Lower leg skin (tissue), 3 donors: ENCODE measurements at regions not wholly inside any gene's neighbourhood (a gene's known extent, or its start where the extent isn't known, plus 50 kb on each side); places are given as distances from the start of the nearest gene placed in this dataset.

Source experiments
- CTCF ChIP-seq, 3 donors: fragments of 450-650 bp; IDR thresholded peaks; one replicate each; pipeline ENCODE4 v1.5.1; 2016; ENCODE audit warnings: antibody characterized with exemption in 3 of 3, mild to moderate bottlenecking in 3 of 3, moderate library complexity in 2 of 3
- POLR2A ChIP-seq, 2 donors: fragments of 450-650 bp; IDR thresholded peaks; one replicate each; pipeline ENCODE4 v1.6.1; 2016 to 2017; ENCODE audit warnings: antibody characterized with exemption in 2 of 2, mild to moderate bottlenecking in 1 of 2, moderate library complexity in 1 of 2

GRCh38 chr11:82305123-82305522, 428.5 kb downstream of the FAM181B start:
- TF ChIP-seq CTCF (IDR thresholded peaks at IDR 0.05): no peak
- TF ChIP-seq POLR2A (IDR thresholded peaks at IDR 0.05): no peak
